IPS-NIHi11 (cell line): ENCODE measurements at regions not wholly inside any gene's neighbourhood (a gene's known extent, or its start where the extent isn't known, plus 50 kb on each side); places are given as distances from the start of the nearest gene placed in this dataset.
A peak's percentile ranks its signal among the peaks of the same experiment; 100 is the strongest.
"Not testable (repeated sequence)": the region's sequence is repeated elsewhere in the genome, so short reads cannot be mapped to it uniquely, and the experiment has no call there.

ENCODE experiments used
- DNase-seq: peaks from one replicate; pipeline ENCODE4 v3.0.0; 2012; ENCODE audit warnings: mixed read lengths, low spot score

DNA sequence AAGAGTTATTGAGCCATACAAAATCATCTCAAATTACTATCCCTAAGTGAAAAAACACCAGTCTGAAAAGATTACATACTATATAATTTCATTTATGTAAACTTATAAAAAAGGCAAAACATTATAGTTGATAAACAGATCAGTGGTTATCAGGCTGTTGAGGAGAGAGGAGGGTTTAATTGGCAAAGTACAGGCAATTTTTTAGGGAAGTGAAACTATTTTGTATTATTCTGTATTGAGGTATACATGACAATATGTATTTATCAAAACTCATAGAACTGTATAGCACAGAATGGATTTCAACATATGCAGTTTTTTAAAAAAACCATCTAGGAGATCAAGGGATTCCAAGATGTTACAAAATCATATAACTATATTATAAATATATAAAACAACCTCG lies 403.7 kb downstream of the LTN1 start:
- no peak for DNase-seq

GRCh38 chr21:28587748-28588147 lies 404.9 kb downstream of the LTN1 start:
- DNase-seq = no peak

- DNase-seq = no peak
Measured at GRCh38 chr21:28581976-28582375, 410.7 kb downstream of the LTN1 start.

DNA sequence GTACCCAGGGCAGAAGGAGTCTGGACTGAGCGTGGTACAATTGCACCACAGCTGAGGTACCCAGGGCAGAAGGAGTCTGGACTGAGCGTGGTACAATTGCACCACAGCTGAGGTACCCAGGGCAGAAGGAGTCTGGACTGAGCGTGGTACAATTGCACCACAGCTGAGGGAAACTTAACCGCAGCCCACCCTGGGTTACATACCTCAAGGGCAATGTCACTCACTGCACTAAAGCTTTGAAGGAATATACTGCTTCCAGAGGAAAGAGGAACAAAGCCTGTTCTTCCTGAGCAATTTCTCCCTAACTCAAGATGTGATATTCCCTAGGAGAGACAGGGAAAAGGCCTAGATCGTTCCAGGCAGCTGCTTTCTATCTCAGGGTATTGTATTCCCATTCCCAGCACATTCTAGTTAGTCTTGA lies 411.4 kb downstream of the LTN1 start:
- not testable (repeated sequence) for DNase-seq

DNA sequence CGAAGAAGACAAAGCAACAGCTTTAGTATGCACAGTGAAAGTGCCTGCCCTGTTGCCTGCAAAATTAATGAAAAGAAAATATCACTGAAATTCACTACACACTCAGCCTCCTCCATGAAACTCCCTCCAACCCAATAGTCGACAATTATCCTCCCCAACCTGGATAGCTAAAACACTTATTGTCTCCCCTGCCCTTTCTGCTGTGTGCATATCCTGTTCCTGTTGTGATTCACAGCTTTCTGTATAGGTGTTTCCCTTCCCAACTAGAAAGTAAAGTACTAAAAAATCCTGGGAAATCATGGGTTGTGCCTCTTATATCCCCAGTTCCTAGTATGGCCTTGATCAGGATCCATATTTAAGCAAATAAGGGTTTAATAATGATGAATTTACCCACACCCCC lies 412.1 kb downstream of the LTN1 start:
- DNase-seq = peak; percentile 23

- DNase-seq = peak; percentile 39
Measured at GRCh38 chr21:28579986-28580550, 412.6 kb downstream of the LTN1 start.

- DNase-seq = no peak
Measured at GRCh38 chr21:28568692-28569091, 424.0 kb downstream of the LTN1 start.

DNA sequence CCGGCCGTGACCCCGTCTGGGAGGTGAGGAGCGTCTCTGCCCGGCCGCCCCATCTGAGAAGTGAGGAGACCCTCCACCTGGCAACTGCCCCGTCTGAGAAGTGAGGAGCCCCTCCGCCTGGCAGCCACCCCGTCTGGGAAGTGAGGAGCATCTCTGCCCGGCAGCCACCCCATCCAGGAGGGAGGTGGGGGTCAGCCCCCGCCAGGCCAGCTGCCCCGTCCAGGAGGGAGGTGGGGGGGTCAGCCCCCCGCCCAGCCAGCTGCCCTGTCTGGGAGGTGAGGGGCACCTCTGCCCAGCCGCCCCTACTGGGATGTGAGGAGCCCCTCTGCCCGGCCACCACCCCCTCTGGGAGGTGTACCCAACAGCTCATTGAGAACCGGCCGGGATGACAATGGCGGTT lies 428.7 kb downstream of the LTN1 start:
- DNase-seq = not testable (repeated sequence)

DNA sequence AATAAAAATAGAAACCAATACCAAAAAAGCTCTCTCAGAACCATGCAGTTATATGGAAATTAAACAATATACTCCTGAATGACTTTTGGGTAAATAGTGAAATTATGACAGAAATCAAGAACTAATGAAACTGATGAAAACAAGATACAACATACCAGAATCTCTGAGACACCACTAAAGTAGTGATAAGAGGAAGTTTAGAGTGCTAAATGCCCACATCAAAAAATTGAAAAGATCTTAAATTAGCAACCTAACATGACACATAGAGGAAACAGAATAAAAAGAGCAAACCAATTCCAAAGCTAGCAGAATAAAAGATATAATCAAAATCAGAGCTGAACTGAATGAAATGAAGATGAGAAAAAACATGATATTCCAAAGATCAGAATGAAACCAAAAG lies 430.9 kb downstream of the LTN1 start:
- no peak for DNase-seq

DNA sequence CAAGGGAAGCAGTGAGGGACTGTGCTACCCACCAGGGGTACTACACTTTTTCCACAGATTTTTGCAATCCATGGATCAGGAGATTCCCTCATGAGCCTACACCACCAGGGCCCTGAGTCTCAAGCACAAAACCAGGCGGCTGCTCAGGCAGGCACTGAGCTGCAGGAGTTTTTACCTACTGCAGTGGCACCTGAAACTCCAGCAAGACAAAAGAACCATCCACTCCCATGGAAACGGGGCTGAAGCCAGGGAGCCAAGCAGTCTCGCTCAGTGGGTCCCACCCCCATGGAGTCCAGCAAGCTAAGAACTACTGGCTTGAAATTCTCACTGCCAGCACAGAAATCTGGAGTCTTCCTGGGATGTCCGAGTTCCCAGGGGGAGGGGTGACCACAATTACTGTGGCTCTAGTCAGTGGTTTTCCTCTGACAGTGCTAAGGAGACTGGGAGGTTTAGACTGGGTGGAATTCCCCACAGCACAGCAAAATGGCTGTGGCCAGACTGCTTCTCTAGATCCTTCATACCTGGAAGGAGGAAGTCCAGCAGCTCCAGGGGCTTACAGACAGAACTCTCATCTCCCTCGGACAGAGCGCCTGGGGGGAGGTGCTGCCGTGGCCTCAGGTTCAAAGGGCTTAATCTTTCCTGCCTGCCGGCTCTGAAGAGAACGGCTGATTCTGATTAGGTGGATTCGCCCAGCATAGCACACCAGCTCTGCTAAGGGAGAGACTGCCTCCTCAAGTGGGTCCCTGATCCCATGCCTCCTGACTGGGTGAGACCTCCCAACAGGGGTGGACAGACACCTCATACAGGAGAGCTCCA lies 437.8 kb downstream of the LTN1 start:
- DNase-seq = no peak

GRCh38 chr21:28550057-28550825 lies 442.4 kb downstream of the LTN1 start:
- DNase-seq = no peak

GRCh38 chr21:28548291-28548690 lies 444.4 kb downstream of the LTN1 start:
- no peak for DNase-seq

- no peak for DNase-seq
Measured at GRCh38 chr21:28547766-28548165, 444.9 kb downstream of the LTN1 start.

GRCh38 chr21:28543975-28544374 lies 448.7 kb downstream of the LTN1 start:
- no peak for DNase-seq

GRCh38 chr21:28541371-28542112 lies 451.1 kb downstream of the LTN1 start:
- DNase-seq = no peak

GRCh38 chr21:28540514-28540913 lies 452.2 kb downstream of the LTN1 start:
- no peak for DNase-seq

DNA sequence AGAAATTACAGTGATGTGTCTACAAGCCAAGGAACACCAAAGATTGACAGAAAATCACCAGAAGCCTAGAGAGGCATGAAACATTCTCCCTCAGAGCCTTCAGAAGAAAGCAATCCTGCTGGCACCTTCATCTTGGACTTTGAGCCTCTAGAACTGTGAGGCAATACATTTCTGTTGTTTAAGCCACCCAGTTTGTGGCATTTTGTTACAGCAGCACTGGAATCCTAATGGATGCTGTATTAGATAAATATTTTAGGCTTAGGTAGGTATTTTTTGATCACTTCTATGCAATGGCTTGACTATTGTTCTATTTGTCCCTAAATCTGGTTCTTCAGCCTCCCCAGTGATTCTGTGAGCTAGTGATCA lies 453.1 kb downstream of the LTN1 start:
- no peak for DNase-seq

- DNase-seq = no peak
Measured at GRCh38 chr21:28538987-28539622, 453.6 kb downstream of the LTN1 start.

GRCh38 chr21:28537371-28538079 lies 455.2 kb downstream of the LTN1 start:
- DNase-seq = no peak

- DNase-seq = no peak
Measured at GRCh38 chr21:28532446-28532845, 460.2 kb downstream of the LTN1 start.

DNA sequence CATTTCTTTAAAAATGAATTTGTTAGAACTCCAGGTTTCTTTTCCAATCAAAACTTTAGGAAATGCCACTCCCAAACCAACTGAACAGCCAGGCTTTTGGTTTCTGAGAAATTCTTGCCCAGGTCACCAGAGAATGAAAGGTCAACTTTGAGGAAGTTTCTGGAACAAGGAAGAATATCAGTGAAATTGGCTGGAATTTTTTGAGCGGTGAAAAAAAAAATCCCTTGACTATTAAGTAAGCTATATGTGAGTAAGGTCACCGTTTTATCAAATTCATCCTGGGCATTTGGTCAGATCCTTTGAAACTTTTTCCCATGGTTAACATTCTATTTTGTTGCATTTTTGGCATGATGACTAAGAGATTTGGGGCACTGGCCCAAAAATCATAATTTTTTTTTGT lies 469.3 kb downstream of the LTN1 start:
- no peak for DNase-seq
